IMR-90 (cell line): ENCODE measurements at regions not wholly inside any gene's neighbourhood (a gene's known extent, or its start where the extent isn't known, plus 50 kb on each side); places are given as distances from the start of the nearest gene placed in this dataset.

ENCODE experiments used
- CEBPB ChIP-seq: IDR thresholded peaks from 2 replicates; pipeline ENCODE4 v1.6.1; 2012; ENCODE audit warnings: low read depth, low read length, improper control_type of control experiment
- MAFK ChIP-seq: IDR thresholded peaks from 2 replicates; pipeline ENCODE4 v1.6.1; 2012; ENCODE audit warnings: low read depth, low read length, improper control_type of control experiment
- MAZ ChIP-seq: IDR thresholded peaks from 2 replicates; pipeline ENCODE4 v1.6.1; 2012; ENCODE audit warnings: low read depth, mild to moderate bottlenecking, low read length, improper control_type of control experiment, moderate library complexity, borderline replicate concordance
- MXI1 ChIP-seq: IDR thresholded peaks from 2 replicates; pipeline ENCODE4 v1.6.1; 2012; ENCODE audit warnings: low read depth, mild to moderate bottlenecking, low read length, moderate library complexity, borderline replicate concordance
- POLR2A ChIP-seq: IDR thresholded peaks from 2 replicates; pipeline ENCODE4 v1.6.1; 2012; ENCODE audit warnings: mild to moderate bottlenecking, low read depth, low read length
- RFX5 ChIP-seq: IDR thresholded peaks from 2 replicates; pipeline ENCODE4 v1.8.0; 2012; ENCODE audit warnings: low read depth, mild to moderate bottlenecking, low read length, moderate library complexity
- TF ChIP-seq, protein P1 (sequence below): conservative IDR thresholded peaks from 2 replicates; pipeline ENCODE4 v1.5.1; 2012; ENCODE audit warnings: mild to moderate bottlenecking, low read depth, low read length, improper control_type of control experiment
- TF ChIP-seq, protein P2 (sequence below): fragments of 150-350 bp; IDR thresholded peaks from 2 replicates; pipeline ENCODE4 v1.6.1; 2017; ENCODE audit warnings: mild to moderate bottlenecking, antibody characterized with exemption, low read length, low read depth

DNA sequence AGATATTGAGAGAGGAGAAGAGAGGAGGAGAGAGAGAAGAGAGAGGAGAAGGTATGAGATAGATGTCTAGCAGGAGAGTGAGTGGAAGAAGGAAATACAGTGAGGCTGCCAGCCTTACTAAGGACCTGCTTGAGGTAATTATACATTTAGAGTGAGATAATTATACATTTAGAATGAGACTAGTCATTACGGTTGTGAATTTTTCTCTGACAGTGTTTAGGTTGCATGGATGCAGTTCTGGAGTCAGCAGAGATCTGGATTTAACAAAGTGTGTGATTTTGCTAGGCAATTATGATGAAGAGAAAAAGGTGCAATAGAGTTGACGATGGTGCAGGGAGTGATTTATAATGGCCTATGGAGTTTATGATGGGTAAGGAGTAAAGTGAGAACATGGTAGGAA, 187.1 kb upstream of the ARX start:
- TF ChIP-seq, protein P1, sequence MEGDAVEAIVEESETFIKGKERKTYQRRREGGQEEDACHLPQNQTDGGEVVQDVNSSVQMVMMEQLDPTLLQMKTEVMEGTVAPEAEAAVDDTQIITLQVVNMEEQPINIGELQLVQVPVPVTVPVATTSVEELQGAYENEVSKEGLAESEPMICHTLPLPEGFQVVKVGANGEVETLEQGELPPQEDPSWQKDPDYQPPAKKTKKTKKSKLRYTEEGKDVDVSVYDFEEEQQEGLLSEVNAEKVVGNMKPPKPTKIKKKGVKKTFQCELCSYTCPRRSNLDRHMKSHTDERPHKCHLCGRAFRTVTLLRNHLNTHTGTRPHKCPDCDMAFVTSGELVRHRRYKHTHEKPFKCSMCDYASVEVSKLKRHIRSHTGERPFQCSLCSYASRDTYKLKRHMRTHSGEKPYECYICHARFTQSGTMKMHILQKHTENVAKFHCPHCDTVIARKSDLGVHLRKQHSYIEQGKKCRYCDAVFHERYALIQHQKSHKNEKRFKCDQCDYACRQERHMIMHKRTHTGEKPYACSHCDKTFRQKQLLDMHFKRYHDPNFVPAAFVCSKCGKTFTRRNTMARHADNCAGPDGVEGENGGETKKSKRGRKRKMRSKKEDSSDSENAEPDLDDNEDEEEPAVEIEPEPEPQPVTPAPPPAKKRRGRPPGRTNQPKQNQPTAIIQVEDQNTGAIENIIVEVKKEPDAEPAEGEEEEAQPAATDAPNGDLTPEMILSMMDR = no peak
- no peak for TF ChIP-seq RFX5
- no peak for TF ChIP-seq MXI1
- no peak for TF ChIP-seq POLR2A
- TF ChIP-seq, protein P2, sequence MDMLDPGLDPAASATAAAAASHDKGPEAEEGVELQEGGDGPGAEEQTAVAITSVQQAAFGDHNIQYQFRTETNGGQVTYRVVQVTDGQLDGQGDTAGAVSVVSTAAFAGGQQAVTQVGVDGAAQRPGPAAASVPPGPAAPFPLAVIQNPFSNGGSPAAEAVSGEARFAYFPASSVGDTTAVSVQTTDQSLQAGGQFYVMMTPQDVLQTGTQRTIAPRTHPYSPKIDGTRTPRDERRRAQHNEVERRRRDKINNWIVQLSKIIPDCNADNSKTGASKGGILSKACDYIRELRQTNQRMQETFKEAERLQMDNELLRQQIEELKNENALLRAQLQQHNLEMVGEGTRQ = no peak
- no peak for TF ChIP-seq MAFK
- no peak for TF ChIP-seq CEBPB
- no peak for TF ChIP-seq MAZ
